ENCODE measurements at regions not wholly inside any gene's neighbourhood (a gene's known extent, or its start where the extent isn't known, plus 50 kb on each side); places are given as distances from the start of the nearest gene placed in this dataset.

DNA sequence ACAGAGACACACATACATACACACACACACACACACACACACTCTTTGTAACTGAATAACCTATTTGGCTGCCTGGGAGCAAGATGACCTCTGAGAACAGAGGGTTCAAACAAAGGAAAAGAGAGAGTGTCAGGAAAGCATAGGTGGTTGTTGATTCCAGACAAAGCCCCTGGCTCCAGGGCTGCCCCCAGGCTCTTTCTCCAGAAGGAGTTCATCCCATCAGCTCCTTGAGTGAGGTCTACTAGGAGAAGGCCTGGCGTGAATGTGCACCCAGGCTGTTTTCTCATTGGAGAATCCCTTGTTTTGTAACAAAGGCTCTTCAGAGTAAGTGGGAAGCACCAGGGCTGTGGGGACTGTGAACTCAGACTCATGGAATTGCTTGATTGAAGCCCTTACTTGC is 151.9 kb downstream of the EMP1 start:
- no peak overlapping the region for H3K23ac ChIP-seq (ENCODE audit: low read depth, low read length)
- dilution Hi-C loops (cut with HindIII; ENCODE audit: low sequenced_read_pairs, unreplicated experiment) (no loop called here), intact Hi-C loops (cut with micrococcal nuclease) (no loop called here), in situ Hi-C loops (cut with MboI; ENCODE audit: low sequenced_read_pairs) (no loop called here)
- no peak overlapping the region for H2BK120ac ChIP-seq (ENCODE audit: low read depth, low read length)
- H3K18ac ChIP-seq (ENCODE audit: low read depth, low read length), result no peak overlapping the region
- BruUV-seq (replicated peaks), result no TSS peak
- TF ChIP-seq, protein P1, sequence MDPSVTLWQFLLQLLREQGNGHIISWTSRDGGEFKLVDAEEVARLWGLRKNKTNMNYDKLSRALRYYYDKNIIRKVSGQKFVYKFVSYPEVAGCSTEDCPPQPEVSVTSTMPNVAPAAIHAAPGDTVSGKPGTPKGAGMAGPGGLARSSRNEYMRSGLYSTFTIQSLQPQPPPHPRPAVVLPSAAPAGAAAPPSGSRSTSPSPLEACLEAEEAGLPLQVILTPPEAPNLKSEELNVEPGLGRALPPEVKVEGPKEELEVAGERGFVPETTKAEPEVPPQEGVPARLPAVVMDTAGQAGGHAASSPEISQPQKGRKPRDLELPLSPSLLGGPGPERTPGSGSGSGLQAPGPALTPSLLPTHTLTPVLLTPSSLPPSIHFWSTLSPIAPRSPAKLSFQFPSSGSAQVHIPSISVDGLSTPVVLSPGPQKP (IDR thresholded peaks at IDR 0.05; ENCODE audit: borderline replicate concordance, low read depth, low read length), result no peak
- TF ChIP-seq MAZ (IDR thresholded peaks at IDR 0.05; ENCODE audit: borderline replicate concordance, low read depth, low read length), result no peak
- TF ChIP-seq, protein P2, sequence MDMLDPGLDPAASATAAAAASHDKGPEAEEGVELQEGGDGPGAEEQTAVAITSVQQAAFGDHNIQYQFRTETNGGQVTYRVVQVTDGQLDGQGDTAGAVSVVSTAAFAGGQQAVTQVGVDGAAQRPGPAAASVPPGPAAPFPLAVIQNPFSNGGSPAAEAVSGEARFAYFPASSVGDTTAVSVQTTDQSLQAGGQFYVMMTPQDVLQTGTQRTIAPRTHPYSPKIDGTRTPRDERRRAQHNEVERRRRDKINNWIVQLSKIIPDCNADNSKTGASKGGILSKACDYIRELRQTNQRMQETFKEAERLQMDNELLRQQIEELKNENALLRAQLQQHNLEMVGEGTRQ (IDR thresholded peaks at IDR 0.05; ENCODE audit: low read depth, low read length), result no peak
- no peak for TF ChIP-seq CEBPB (IDR thresholded peaks at IDR 0.05; ENCODE audit: low read depth, low read length)
- no peak for TF ChIP-seq MAFK (IDR thresholded peaks at IDR 0.05; ENCODE audit: low read depth, low read length)
- no peak for TF ChIP-seq RCOR1 (IDR thresholded peaks at IDR 0.05; ENCODE audit: insufficient replicate concordance, low read length)
- TF ChIP-seq FOS (IDR thresholded peaks at IDR 0.05; ENCODE audit: low read depth, low read length), result no peak
- no peak for TF ChIP-seq BHLHE40 (IDR thresholded peaks at IDR 0.05; ENCODE audit: low read depth, low read length)
- no peak for TF ChIP-seq SMC3 (IDR thresholded peaks at IDR 0.05; ENCODE audit: low read depth, low read length)
- no peak for TF ChIP-seq RFX5 (IDR thresholded peaks at IDR 0.05; ENCODE audit: low read depth, low read length)
- TF ChIP-seq MXI1 (IDR thresholded peaks at IDR 0.05; ENCODE audit: borderline replicate concordance, low read depth, low read length), result no peak
- TF ChIP-seq RAD21 (IDR thresholded peaks at IDR 0.05; ENCODE audit: low read length), result no peak
- TF ChIP-seq NFE2L2 (IDR thresholded peaks at IDR 0.05; ENCODE audit: low read depth, low read length), result no peak
- TF ChIP-seq, protein P3, sequence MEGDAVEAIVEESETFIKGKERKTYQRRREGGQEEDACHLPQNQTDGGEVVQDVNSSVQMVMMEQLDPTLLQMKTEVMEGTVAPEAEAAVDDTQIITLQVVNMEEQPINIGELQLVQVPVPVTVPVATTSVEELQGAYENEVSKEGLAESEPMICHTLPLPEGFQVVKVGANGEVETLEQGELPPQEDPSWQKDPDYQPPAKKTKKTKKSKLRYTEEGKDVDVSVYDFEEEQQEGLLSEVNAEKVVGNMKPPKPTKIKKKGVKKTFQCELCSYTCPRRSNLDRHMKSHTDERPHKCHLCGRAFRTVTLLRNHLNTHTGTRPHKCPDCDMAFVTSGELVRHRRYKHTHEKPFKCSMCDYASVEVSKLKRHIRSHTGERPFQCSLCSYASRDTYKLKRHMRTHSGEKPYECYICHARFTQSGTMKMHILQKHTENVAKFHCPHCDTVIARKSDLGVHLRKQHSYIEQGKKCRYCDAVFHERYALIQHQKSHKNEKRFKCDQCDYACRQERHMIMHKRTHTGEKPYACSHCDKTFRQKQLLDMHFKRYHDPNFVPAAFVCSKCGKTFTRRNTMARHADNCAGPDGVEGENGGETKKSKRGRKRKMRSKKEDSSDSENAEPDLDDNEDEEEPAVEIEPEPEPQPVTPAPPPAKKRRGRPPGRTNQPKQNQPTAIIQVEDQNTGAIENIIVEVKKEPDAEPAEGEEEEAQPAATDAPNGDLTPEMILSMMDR (conservative IDR thresholded peaks at IDR 0.05; ENCODE audit: low read depth, low read length), result no peak
- no peak overlapping the region for H3K27ac ChIP-seq (ENCODE audit: insufficient read depth, low read length)
- H3K4me1 ChIP-seq (ENCODE audit: control insufficient read depth, insufficient read depth, low read length), result 0 out of 2 replicates have a peak, but pooled peaks cover 3% of the 10 kb centered on the region
- WGBS, 2 experiments (ENCODE audit: extremely low coverage in 2 of 2, insufficient read length in 1 of 2), result no CpG with 5 or more reads among the region's 1 CpG
- no peaks in the 10 kb centered on the region for H3K9me1 ChIP-seq (ENCODE audit: insufficient read depth, low read length)
- H4K20me1 ChIP-seq (ENCODE audit: insufficient read depth, low read length), result no peaks in the 10 kb centered on the region
- H4K5ac ChIP-seq (ENCODE audit: low read depth, low read length), result no peak overlapping the region
- H3K27me3 ChIP-seq (ENCODE audit: control insufficient read depth, insufficient read depth, low read length), result no peaks in the 10 kb centered on the region
- H2AK5ac ChIP-seq (ENCODE audit: low read depth, low read length), result no peak overlapping the region
- POLR2A ChIA-PET (ENCODE audit: unreplicated experiment), result no interaction called here
- no peak overlapping the region for H2BK15ac ChIP-seq (ENCODE audit: low read depth, low read length)
- no peak overlapping the region for H3K14ac ChIP-seq (replicated peaks; ENCODE audit: low read depth, low read length)
- no peak for ATAC-seq (ENCODE audit: low read depth)
- H3K56ac ChIP-seq (ENCODE audit: extremely low read depth, insufficient read depth, low read length), result no peak overlapping the region
- no peak overlapping the region for H2BK5ac ChIP-seq (ENCODE audit: low read depth, low read length, poor library complexity, severe bottlenecking)
- no peaks in the 10 kb centered on the region for H3K36me3 ChIP-seq (ENCODE audit: control insufficient read depth, insufficient read depth, low read length)
- no peak overlapping the region for H2AFZ ChIP-seq (replicated peaks; ENCODE audit: low read length, poor library complexity)
- H3K9ac ChIP-seq (ENCODE audit: low read depth, low read length), result no peak overlapping the region
- no peak for DNase-seq
- CTCF ChIA-PET, result interaction anchor here (0.6 kb wide), 1 partner anchor 131 kb away, joined by 6 read pairs; no protein-coding TSS in a partner anchor
- no peak overlapping the region for H4K91ac ChIP-seq (ENCODE audit: insufficient read depth, low read depth, low read length)
- H3K4me2 ChIP-seq (ENCODE audit: low read depth, low read length), result no peak overlapping the region
- no peak overlapping the region for H3K4me3 ChIP-seq (ENCODE audit: insufficient read depth, low read depth, low read length)
- no peaks in the 10 kb centered on the region for H3K9me3 ChIP-seq (ENCODE audit: control insufficient read depth, insufficient read depth, low read length)
- no peak overlapping the region for H3K4ac ChIP-seq (ENCODE audit: low read depth, low read length)
- no peak overlapping the region for H2AK9ac ChIP-seq (replicated peaks; ENCODE audit: low read depth, low read length, poor library complexity)
- H3K79me1 ChIP-seq (ENCODE audit: low read depth in 1 of 2, low read length in 2 of 2), result no peaks in the 10 kb centered on the region
- H2BK20ac ChIP-seq (ENCODE audit: low read depth, low read length), result no peak overlapping the region
- no peak overlapping the region for H4K8ac ChIP-seq (ENCODE audit: low read depth in 2 of 2, low read length in 2 of 2)

Measured in IMR-90 (cell line).